BLaER1 treated with 17β-estradiol and CSF1 and Interleukin-3, amounts not matched to agents 10 nM and 100 nM (cell line): ENCODE measurements at regions not wholly inside any gene's neighbourhood (a gene's known extent, or its start where the extent isn't known, plus 50 kb on each side); places are given as distances from the start of the nearest gene placed in this dataset.
A peak's percentile ranks its signal among the peaks of the same experiment; 100 is the strongest.
"Not testable (repeated sequence)": the region's sequence is repeated elsewhere in the genome, so short reads cannot be mapped to it uniquely, and the experiment has no call there.

Experiments
- H3K27ac ChIP-seq, 11 experiments: shearing (Covaris generic); formaldehyde crosslinking; 2 replicates each; pipeline ENCODE4 v1.8.1; 2022
- H3K27me3 ChIP-seq, 11 experiments: shearing (Covaris generic); formaldehyde crosslinking; 2 replicates each; pipeline ENCODE4 v1.8.1; 2022
- H3K36me3 ChIP-seq, 11 experiments: shearing (Covaris generic); formaldehyde crosslinking; 2 replicates each; pipeline ENCODE4 v1.8.1; 2022
- H3K4me1 ChIP-seq, 10 experiments: shearing (Covaris generic); formaldehyde crosslinking; 2 replicates each; pipeline ENCODE4 v1.8.1; 2022
- H3K4me2 ChIP-seq, 11 experiments: shearing (Covaris generic); formaldehyde crosslinking; 2 replicates each; pipeline ENCODE4 v1.8.1; 2022
- H3K4me3 ChIP-seq, 10 experiments: shearing (Covaris generic); formaldehyde crosslinking; 2 replicates each; pipeline ENCODE4 v1.8.1; 2022
- H3K9ac ChIP-seq, 11 experiments: shearing (Covaris generic); formaldehyde crosslinking; 2 replicates each; pipeline ENCODE4 v1.8.1; 2022
- H3K9me3 ChIP-seq, 11 experiments: shearing (Covaris generic); formaldehyde crosslinking; replicated peaks in 1 of 11; 2 replicates each; pipeline ENCODE4 v1.8.1; 2022
- H4K20me1 ChIP-seq, 11 experiments: shearing (Covaris generic); formaldehyde crosslinking; 2 replicates each; pipeline ENCODE4 v1.8.1; 2022
- Cebpa-rat ChIP-seq, 11 experiments: shearing (Covaris generic); IDR thresholded peaks; 2 replicates each; pipeline ENCODE4 v1.8.1; 2022

GRCh38 chr1:192879406-192879805 is 70.6 kb downstream of the RGS2 start:
- Histone ChIP-seq H3K4me3 (no peak overlapping the region), H3K27me3 (no peaks in the 10 kb centered on the region), H3K9me3 (peaks cover 0 to 17% (median 0%) of the 10 kb centered on the region in 11 experiments; a peak in 4 of 22 replicates), H3K4me2 (no peak overlapping the region), H3K9ac (no peak overlapping the region), H4K20me1 (no peaks in the 10 kb centered on the region), H3K36me3 (no peaks in the 10 kb centered on the region), H3K4me1 (peaks cover 0 to 18% (median 4%) of the 10 kb centered on the region in 10 experiments; a peak in 15 of 20 replicates), H3K27ac (no peak overlapping the region)
- no peak for TF ChIP-seq Cebpa-rat (IDR thresholded peaks at IDR 0.05)

- no peak for TF ChIP-seq Cebpa-rat (IDR thresholded peaks at IDR 0.05)
- no peaks in the 10 kb centered on the region for H4K20me1 ChIP-seq
- H3K9me3 ChIP-seq = peaks cover 0 to 11% (median 0%) of the 10 kb centered on the region in 11 experiments; a peak in 4 of 22 replicates
- H3K4me3 ChIP-seq = no peak overlapping the region
- H3K4me1 ChIP-seq = peaks cover 0 to 26% (median 12%) of the 10 kb centered on the region in 10 experiments; a peak in 15 of 20 replicates
- peak overlapping the region in 3 of 11 experiments; percentile 2 to 23 (median 8); a peak in 3 of 22 replicates for H3K4me2 ChIP-seq
- no peak overlapping the region for H3K27ac ChIP-seq
- H3K9ac ChIP-seq = no peak overlapping the region
- no peaks in the 10 kb centered on the region for H3K36me3 ChIP-seq
- H3K27me3 ChIP-seq = no peaks in the 10 kb centered on the region
These were observed 71.4 kb downstream of the RGS2 start for GRCh38 chr1:192880231-192880630.

DNA sequence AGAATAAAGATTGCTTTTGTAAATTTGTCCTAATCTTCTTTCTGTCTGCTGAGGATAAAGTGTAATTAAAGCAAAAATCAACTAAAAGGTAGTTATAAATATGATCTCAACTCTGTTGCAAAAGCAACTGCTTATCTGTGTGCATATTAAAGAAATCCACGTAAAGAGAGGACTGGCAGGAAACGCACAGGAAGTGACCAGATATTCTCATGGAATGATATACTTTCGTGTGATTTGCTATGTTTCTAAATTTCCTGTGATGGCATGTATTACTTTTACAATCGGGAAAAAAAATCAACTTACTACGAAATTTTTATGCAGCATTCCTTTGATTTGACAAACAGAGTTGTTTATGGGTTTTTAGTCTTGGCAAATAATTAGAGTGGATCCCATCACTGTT is 75.4 kb downstream of the RGS2 start:
- Histone ChIP-seq H4K20me1 (no peaks in the 10 kb centered on the region), H3K9ac (no peak overlapping the region), H3K4me3 (no peak overlapping the region), H3K27me3 (no peaks in the 10 kb centered on the region), H3K4me2 (peak overlapping the region in 6 of 11 experiments; percentile 21 to 56 (median 40); a peak in 9 of 22 replicates), H3K36me3 (no peaks in the 10 kb centered on the region), H3K27ac (no peak overlapping the region), H3K9me3 (peaks cover 10 to 23% (median 16%) of the 10 kb centered on the region in 11 experiments; a peak in 16 of 22 replicates), H3K4me1 (peaks cover 5 to 36% (median 20%) of the 10 kb centered on the region in 10 experiments; a peak in 17 of 20 replicates)
- no peak for TF ChIP-seq Cebpa-rat (IDR thresholded peaks at IDR 0.05)

DNA sequence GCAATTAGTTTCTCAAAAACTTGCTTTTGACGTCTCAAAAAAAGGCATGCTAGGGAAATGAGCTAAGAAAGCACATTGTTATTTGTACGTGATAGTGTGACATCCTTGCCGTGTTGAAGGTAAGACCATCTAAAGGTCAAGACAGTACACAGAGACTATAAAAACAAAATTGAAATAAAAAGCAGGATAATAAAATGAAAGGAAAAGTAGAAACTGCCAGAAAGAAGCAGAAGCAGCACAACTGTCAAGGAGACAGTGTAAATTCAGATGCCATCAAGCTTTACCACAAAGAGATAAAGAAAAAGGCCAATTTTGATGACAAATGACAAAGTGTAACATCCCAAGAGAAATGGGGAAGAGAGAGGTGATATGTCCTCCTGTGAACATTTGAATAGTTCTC is 76.5 kb downstream of the RGS2 start:
- H3K4me2 ChIP-seq = peak overlapping the region in 6 of 11 experiments; percentile 21 to 56 (median 40); a peak in 9 of 22 replicates

GRCh38 chr1:192887426-192887825 is 78.6 kb downstream of the RGS2 start:
- H3K27me3 ChIP-seq = no peaks in the 10 kb centered on the region
- TF ChIP-seq Cebpa-rat (IDR thresholded peaks at IDR 0.05) = no peak
- H3K36me3 ChIP-seq = peaks cover 0 to 8% (median 0%) of the 10 kb centered on the region in 11 experiments; a peak in 1 of 22 replicates
- no peak overlapping the region for H3K4me3 ChIP-seq
- no peaks in the 10 kb centered on the region for H4K20me1 ChIP-seq
- H3K27ac ChIP-seq = no peak overlapping the region
- H3K4me1 ChIP-seq = peaks cover 0 to 31% (median 19%) of the 10 kb centered on the region in 10 experiments; a peak in 14 of 20 replicates
- no peak overlapping the region for H3K4me2 ChIP-seq
- peaks cover 39 to 51% (median 45%) of the 10 kb centered on the region in 11 experiments for H3K9me3 ChIP-seq
- H3K9ac ChIP-seq = no peak overlapping the region

More for the DNA sequence above, 76.5 kb downstream of the RGS2 start:
- H3K9ac ChIP-seq, H3K36me3 ChIP-seq, H3K27me3 ChIP-seq, H4K20me1 ChIP-seq, H3K4me3 ChIP-seq, H3K27ac ChIP-seq: not testable (repeated sequence)
- Histone ChIP-seq H3K4me1 (peaks cover 4 to 32% (median 20%) of the 10 kb centered on the region in 10 experiments; a peak in 16 of 20 replicates), H3K9me3 (peaks cover 19 to 32% (median 27%) of the 10 kb centered on the region in 11 experiments)

DNA sequence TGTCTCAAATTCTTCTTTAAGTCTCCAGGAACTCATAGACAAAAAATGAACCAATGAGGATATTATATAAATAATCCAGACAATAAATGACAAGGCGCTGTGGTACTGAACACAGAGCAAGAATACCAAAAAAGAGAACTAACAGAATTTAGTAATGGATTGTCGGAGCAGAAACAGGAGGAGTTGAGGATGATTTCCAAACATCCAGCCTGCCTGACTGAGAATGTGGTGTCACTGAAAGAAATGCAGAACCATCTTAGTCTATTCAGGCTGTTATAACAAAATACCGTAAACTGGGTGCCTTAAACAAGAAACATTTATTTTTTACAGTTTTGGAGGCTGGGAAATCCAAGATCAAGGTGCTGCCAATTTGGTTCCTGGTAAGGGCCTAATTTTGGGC is 79.7 kb downstream of the RGS2 start:
- Histone ChIP-seq H3K4me1 (peaks cover 0 to 30% (median 19%) of the 10 kb centered on the region in 10 experiments; a peak in 14 of 20 replicates), H3K9me3 (peaks cover 39 to 51% (median 45%) of the 10 kb centered on the region in 11 experiments), H3K4me3 (no peak overlapping the region), H3K27ac (0 out of 22 replicates have a peak overlapping the region, but pooled peaks of 2 of the 11 experiments have one; percentile 1 to 18), H4K20me1 (no peaks in the 10 kb centered on the region), H3K9ac (no peak overlapping the region), H3K4me2 (peak overlapping the region in 8 of 11 experiments; percentile 2 to 29 (median 12); a peak in 8 of 22 replicates), H3K36me3 (peaks cover 0 to 8% (median 0%) of the 10 kb centered on the region in 11 experiments; a peak in 1 of 22 replicates), H3K27me3 (no peaks in the 10 kb centered on the region)
- no peak for TF ChIP-seq Cebpa-rat (IDR thresholded peaks at IDR 0.05)

DNA sequence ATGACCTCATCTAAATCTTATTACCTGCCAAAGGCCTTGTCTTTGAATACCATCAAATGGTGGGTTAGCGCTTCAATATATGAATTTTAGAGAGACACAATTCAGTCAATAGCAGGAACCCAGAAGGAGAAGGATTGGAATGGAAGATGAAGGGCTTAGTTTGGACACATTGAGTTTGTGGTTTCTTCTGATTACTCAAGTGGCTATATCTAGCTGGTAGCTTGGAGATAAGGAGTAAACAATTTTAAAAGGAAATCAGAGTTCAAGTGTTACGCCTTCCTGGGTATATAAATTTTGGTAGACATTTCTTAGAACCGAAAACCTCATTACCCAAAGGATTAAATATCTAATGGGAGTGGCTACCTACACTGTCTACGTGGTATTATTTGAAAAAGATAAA is 80.2 kb downstream of the RGS2 start:
- no peak overlapping the region for H3K9ac ChIP-seq
- H3K27me3 ChIP-seq = no peaks in the 10 kb centered on the region
- H3K27ac ChIP-seq = 0 out of 22 replicates have a peak overlapping the region, but pooled peaks of 2 of the 11 experiments have one; percentile 1 to 18
- H3K4me3 ChIP-seq = no peak overlapping the region
- H3K4me1 ChIP-seq = peaks cover 0 to 30% (median 18%) of the 10 kb centered on the region in 10 experiments; a peak in 14 of 20 replicates
- H3K4me2 ChIP-seq = peak overlapping the region in 8 of 11 experiments; percentile 2 to 29 (median 12); a peak in 10 of 22 replicates
- peaks cover 0 to 8% (median 0%) of the 10 kb centered on the region in 11 experiments; a peak in 1 of 22 replicates for H3K36me3 ChIP-seq
- H4K20me1 ChIP-seq = no peaks in the 10 kb centered on the region
- no peak for TF ChIP-seq Cebpa-rat (IDR thresholded peaks at IDR 0.05)
- peaks cover 39 to 51% (median 45%) of the 10 kb centered on the region in 11 experiments for H3K9me3 ChIP-seq

DNA sequence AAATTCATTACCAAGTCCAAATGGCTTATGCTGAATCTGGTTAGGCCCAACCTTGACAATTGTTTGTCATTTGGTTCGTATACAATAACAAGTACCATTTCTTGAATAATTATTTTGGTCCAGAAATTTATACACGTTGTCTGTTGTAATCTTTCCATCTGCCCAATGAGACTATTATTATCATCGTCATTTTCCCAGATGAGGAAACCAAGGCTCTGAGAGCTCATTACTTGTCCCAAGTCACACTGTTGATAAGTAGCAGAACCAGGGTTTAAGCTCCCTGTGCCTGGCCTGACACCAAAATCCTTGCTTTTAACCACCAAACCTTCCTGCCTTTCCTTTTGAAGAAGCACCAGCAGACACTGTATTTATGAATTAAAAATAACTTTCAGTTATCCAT is 81.3 kb downstream of the RGS2 start:
- no peak overlapping the region for H3K4me3 ChIP-seq
- no peak overlapping the region for H3K4me2 ChIP-seq
- no peaks in the 10 kb centered on the region for H4K20me1 ChIP-seq
- no peak overlapping the region for H3K9ac ChIP-seq
- no peaks in the 10 kb centered on the region for H3K27me3 ChIP-seq
- no peak overlapping the region for H3K27ac ChIP-seq
- no peak for TF ChIP-seq Cebpa-rat (IDR thresholded peaks at IDR 0.05)
- peaks cover 39 to 52% (median 47%) of the 10 kb centered on the region in 11 experiments for H3K9me3 ChIP-seq
- peaks cover 0 to 19% (median 10%) of the 10 kb centered on the region in 10 experiments; a peak in 12 of 20 replicates for H3K4me1 ChIP-seq
- peaks cover 0 to 8% (median 0%) of the 10 kb centered on the region in 11 experiments; a peak in 1 of 22 replicates for H3K36me3 ChIP-seq

GRCh38 chr1:192892934-192893333 is 84.1 kb downstream of the RGS2 start:
- H3K27me3 ChIP-seq = no peaks in the 10 kb centered on the region
- H3K36me3 ChIP-seq = peaks cover 0 to 8% (median 0%) of the 10 kb centered on the region in 11 experiments; a peak in 1 of 22 replicates
- no peak overlapping the region for H3K27ac ChIP-seq
- TF ChIP-seq Cebpa-rat (IDR thresholded peaks at IDR 0.05) = no peak
- H3K4me1 ChIP-seq = peaks cover 0 to 12% (median 5%) of the 10 kb centered on the region in 10 experiments; a peak in 8 of 20 replicates
- no peak overlapping the region for H3K4me3 ChIP-seq
- no peaks in the 10 kb centered on the region for H4K20me1 ChIP-seq
- H3K9me3 ChIP-seq = peaks cover 38 to 50% (median 46%) of the 10 kb centered on the region in 11 experiments
- no peak overlapping the region for H3K4me2 ChIP-seq
- H3K9ac ChIP-seq = no peak overlapping the region

GRCh38 chr1:192895487-192895886 is 86.6 kb downstream of the RGS2 start:
- not testable (repeated sequence) for H3K4me3 ChIP-seq, H3K27ac ChIP-seq, H3K27me3 ChIP-seq, H3K4me2 ChIP-seq, H4K20me1 ChIP-seq, H3K36me3 ChIP-seq, H3K9ac ChIP-seq, H3K4me1 ChIP-seq
- H3K9me3 ChIP-seq = peaks cover 21 to 31% (median 25%) of the 10 kb centered on the region in 11 experiments
